Neuronal stem cell (in vitro differentiated cells): ENCODE measurements at regions not wholly inside any gene's neighbourhood (a gene's known extent, or its start where the extent isn't known, plus 50 kb on each side); places are given as distances from the start of the nearest gene placed in this dataset.

ENCODE experiments used
- DNase-seq: peaks from one replicate; pipeline ENCODE4 v3.0.0-alpha.2; 2013; ENCODE audit warnings: low spot score
- H2AFZ ChIP-seq: one replicate; pipeline ENCODE4 v1.6.1; 2013; ENCODE audit warnings: mild to moderate bottlenecking, low read length, inconsistent platforms
- H2AK5ac ChIP-seq: 2 replicates; pipeline ENCODE4 v1.6.1; 2013; ENCODE audit warnings: low read depth, mild to moderate bottlenecking, inconsistent platforms, low read length, moderate library complexity, mixed read lengths
- H2BK120ac ChIP-seq: 2 replicates; pipeline ENCODE4 v1.6.1; 2013; ENCODE audit warnings: low read depth, mild to moderate bottlenecking, inconsistent platforms, low read length, moderate library complexity, mixed read lengths
- H2BK12ac ChIP-seq: one replicate; pipeline ENCODE4 v1.6.1; 2013; ENCODE audit warnings: low read length, inconsistent platforms
- H2BK15ac ChIP-seq: 2 replicates; pipeline ENCODE4 v1.6.1; 2013; ENCODE audit warnings: mild to moderate bottlenecking, low read length, inconsistent platforms, mixed read lengths
- H2BK5ac ChIP-seq: one replicate; pipeline ENCODE4 v1.6.1; 2013; ENCODE audit warnings: inconsistent platforms, mild to moderate bottlenecking, low read length, moderate library complexity
- H3K14ac ChIP-seq: one replicate; pipeline ENCODE4 v1.6.1; 2013; ENCODE audit warnings: low read length, inconsistent platforms
- H3K18ac ChIP-seq: 2 replicates; pipeline ENCODE4 v1.6.1; 2013; ENCODE audit warnings: low read length, inconsistent platforms
- H3K23ac ChIP-seq: 2 replicates; pipeline ENCODE4 v1.6.1; 2013; ENCODE audit warnings: low read depth, mild to moderate bottlenecking, mixed read lengths, low read length, inconsistent platforms; ENCODE audit not compliant: poor library complexity
- H3K27ac ChIP-seq: replicated peaks from 3 replicates; pipeline ENCODE4 v1.5.1; 2013; ENCODE audit warnings: low read length, inconsistent platforms
- H3K27me3 ChIP-seq, 3 experiments: 2 replicates each; pipeline ENCODE4 v1.6.1; 2013; ENCODE audit warnings: low read length in 3 of 3, mild to moderate bottlenecking in 2 of 3, inconsistent platforms in 1 of 3, low read depth in 1 of 3, mixed read lengths in 1 of 3, moderate library complexity in 1 of 3; ENCODE audit not compliant: control insufficient read depth in 3 of 3, insufficient read depth in 3 of 3
- H3K36me3 ChIP-seq, 2 donors: replicated peaks in 1 of 2; 2 replicates each; pipeline ENCODE4 v1.6.1; 2013; ENCODE audit warnings: low read length in 2 of 2; ENCODE audit not compliant: control insufficient read depth in 2 of 2, insufficient read depth in 2 of 2
- H3K4ac ChIP-seq: 2 replicates; pipeline ENCODE4 v1.6.1; 2013; ENCODE audit warnings: inconsistent platforms, mild to moderate bottlenecking, low read length, moderate library complexity
- H3K4me1 ChIP-seq, 2 donors: 1 replicate in 1 of 2; 2 replicates in 1 of 2; pipeline ENCODE4 v1.6.1; 2013; ENCODE audit warnings: low read length in 2 of 2, low read depth in 1 of 2; ENCODE audit not compliant: control insufficient read depth in 2 of 2, insufficient read depth in 1 of 2
- H3K4me2 ChIP-seq: one replicate; pipeline ENCODE4 v1.6.1; 2013; ENCODE audit warnings: mild to moderate bottlenecking, low read length, inconsistent platforms; ENCODE audit not compliant: insufficient read depth, poor library complexity, severe bottlenecking
- H3K4me3 ChIP-seq, 2 donors: 2 replicates each; pipeline ENCODE4 v1.5.1; 2013; ENCODE audit warnings: low read length in 2 of 2, mild to moderate bottlenecking in 2 of 2, inconsistent platforms in 1 of 2, moderate library complexity in 1 of 2
- H3K79me1 ChIP-seq: one replicate; pipeline ENCODE4 v1.6.1; 2013; ENCODE audit warnings: low read depth, mild to moderate bottlenecking, inconsistent platforms, low read length, moderate library complexity
- H3K9ac ChIP-seq: one replicate; pipeline ENCODE4 v1.6.1; 2013; ENCODE audit warnings: mild to moderate bottlenecking, low read depth, low read length, inconsistent platforms; ENCODE audit not compliant: poor library complexity
- H3K9me3 ChIP-seq, 2 donors: replicated peaks in 1 of 2; 2 replicates each; pipeline versions ENCODE3 to v1.6.1; 2013; ENCODE audit warnings: low read length in 2 of 2, mild to moderate bottlenecking in 2 of 2, inconsistent platforms in 1 of 2, low read depth in 1 of 2, mixed read lengths in 1 of 2, moderate library complexity in 1 of 2; ENCODE audit not compliant: control insufficient read depth in 2 of 2, insufficient read depth in 1 of 2
- H4K8ac ChIP-seq: one replicate; pipeline ENCODE4 v1.6.1; 2013; ENCODE audit warnings: low read depth, mild to moderate bottlenecking, inconsistent platforms, low read length, moderate library complexity
- H4K91ac ChIP-seq: one replicate; pipeline ENCODE4 v1.6.1; 2013; ENCODE audit warnings: low read length, low read depth, mild to moderate bottlenecking, inconsistent platforms; ENCODE audit not compliant: poor library complexity
- WGBS, 2 donors: extraction: QIAGEN DNeasy Blood & Tissue Kit; methylation state at CpG; one replicate each; pipeline ENCODE4 v1.1.7; 2013; ENCODE audit warnings: missing lambda C conversion rate in 2 of 2, mixed read lengths in 1 of 2; ENCODE audit not compliant: insufficient read length in 2 of 2, insufficient replicate concordance in 1 of 2; ENCODE audit errors: extremely low coverage in 2 of 2; 5-methylcytosine and 5-hydroxymethylcytosine counted together

GRCh38 chr5:97553604-97554452, 370.8 kb upstream of the RIOK2 start:
- Histone ChIP-seq H3K4me1 (peaks cover 0 to 8% of the 10 kb centered on the region in 2 donors), H2AK5ac (no peak overlapping the region), H3K9me3 (peaks cover 0 to 3% of the 10 kb centered on the region in 2 donors), H3K23ac (no peak overlapping the region), H2BK5ac (no peak overlapping the region), H2BK12ac (no peak overlapping the region), H3K79me1 (no peaks in the 10 kb centered on the region), H3K14ac (no peak overlapping the region), H2BK15ac (no peak overlapping the region), H4K91ac (no peak overlapping the region), H3K9ac (no peak overlapping the region), H3K27me3 (no peaks in the 10 kb centered on the region), H2BK120ac (no peak overlapping the region), H3K4me2 (no peak overlapping the region), H3K27ac (no peak overlapping the region), H3K4me3 (no peak overlapping the region), H3K36me3 (peaks cover 0 to under 1% of the 10 kb centered on the region in 2 donors), H3K18ac (no peak overlapping the region), H3K4ac (no peak overlapping the region), H2AFZ (no peak overlapping the region), H4K8ac (no peak overlapping the region)
- WGBS, 2 donors: no CpG with 5 or more reads among the region's 2 CpGs
- DNase-seq: no peak

GRCh38 chr5:97554977-97555643, 372.1 kb upstream of the RIOK2 start:
- Histone ChIP-seq H3K14ac (no peak overlapping the region), H3K9ac (no peak overlapping the region), H4K91ac (no peak overlapping the region), H3K4me2 (no peak overlapping the region), H3K23ac (no peak overlapping the region), H3K79me1 (no peaks in the 10 kb centered on the region), H2AK5ac (no peak overlapping the region), H2BK120ac (no peak overlapping the region), H2BK12ac (no peak overlapping the region), H3K4me1 (peaks cover 0 to 5% of the 10 kb centered on the region in 2 donors), H3K4ac (no peak overlapping the region), H2BK15ac (no peak overlapping the region), H3K27ac (no peak overlapping the region), H3K9me3 (peaks cover 0 to 3% of the 10 kb centered on the region in 2 donors), H2AFZ (no peak overlapping the region), H3K18ac (no peak overlapping the region), H4K8ac (no peak overlapping the region), H3K27me3 (no peaks in the 10 kb centered on the region), H3K36me3 (peaks cover 0 to 2% of the 10 kb centered on the region in 2 donors), H3K4me3 (no peak overlapping the region), H2BK5ac (no peak overlapping the region)
- no CpG with 5 or more reads among the region's 4 CpGs for WGBS, 2 donors
- DNase-seq: no peak

- no peak overlapping the region for H2BK120ac ChIP-seq
- H2BK12ac ChIP-seq: no peak overlapping the region
- H3K4me1 ChIP-seq: peaks cover 0 to under 1% of the 10 kb centered on the region in 2 donors
- H2BK5ac ChIP-seq: no peak overlapping the region
- no peak for DNase-seq
- no peak overlapping the region for H4K91ac ChIP-seq
- H3K18ac ChIP-seq: no peak overlapping the region
- H3K4me2 ChIP-seq: no peak overlapping the region
- no peak overlapping the region for H2BK15ac ChIP-seq
- no peak overlapping the region for H4K8ac ChIP-seq
- H3K9me3 ChIP-seq: peaks cover 0 to 3% of the 10 kb centered on the region in 2 donors
- no peak overlapping the region for H2AFZ ChIP-seq
- no peaks in the 10 kb centered on the region for H3K27me3 ChIP-seq
- no peak overlapping the region for H3K4me3 ChIP-seq
- no CpG with 5 or more reads among the region's 1 CpG for WGBS, 2 donors
- H2AK5ac ChIP-seq: no peak overlapping the region
- no peak overlapping the region for H3K4ac ChIP-seq
- no peak overlapping the region for H3K27ac ChIP-seq
- peaks cover 0 to 2% of the 10 kb centered on the region in 2 donors for H3K36me3 ChIP-seq
- H3K9ac ChIP-seq: no peak overlapping the region
- no peaks in the 10 kb centered on the region for H3K79me1 ChIP-seq
- no peak overlapping the region for H3K23ac ChIP-seq
- no peak overlapping the region for H3K14ac ChIP-seq
Measured at GRCh38 chr5:97555644-97555981, 372.6 kb upstream of the RIOK2 start.

- Histone ChIP-seq H4K91ac (no peak overlapping the region), H3K27ac (no peak overlapping the region), H3K4me1 (no peaks in the 10 kb centered on the region), H3K9ac (no peak overlapping the region), H2BK15ac (no peak overlapping the region), H3K4me3 (no peak overlapping the region), H2BK5ac (no peak overlapping the region), H3K18ac (no peak overlapping the region), H3K36me3 (peaks cover 0 to 2% of the 10 kb centered on the region in 2 donors), H3K23ac (no peak overlapping the region), H3K9me3 (peaks cover 0 to 3% of the 10 kb centered on the region in 2 donors), H2AFZ (peak overlapping the region; percentile 30), H3K4me2 (no peak overlapping the region), H2BK12ac (no peak overlapping the region), H2BK120ac (no peak overlapping the region), H3K14ac (no peak overlapping the region), H4K8ac (no peak overlapping the region), H3K79me1 (no peaks in the 10 kb centered on the region), H2AK5ac (no peak overlapping the region), H3K27me3 (no peaks in the 10 kb centered on the region), H3K4ac (no peak overlapping the region)
- DNase-seq: no peak
- no CpG with 5 or more reads among the region's 3 CpGs for WGBS, 2 donors
Measured at GRCh38 chr5:97559827-97560598, 377.0 kb upstream of the RIOK2 start.
